PC-3 (cell line): ENCODE measurements at regions not wholly inside any gene's neighbourhood (a gene's known extent, or its start where the extent isn't known, plus 50 kb on each side); places are given as distances from the start of the nearest gene placed in this dataset.

Source experiments
- ATAC-seq: fragments of 200-7000 bp; cut with Tn5 transposase; 2 replicates; pipeline ENCODE4 v1.9.1; 2020; ENCODE audit warnings: mild to moderate bottlenecking, moderate library complexity
- BruUV-seq: library from RNA; stranded (reverse); fragments of 400-500 nt; replicated peaks from 2 replicates; lab custom pipeline; 2021; lab: Mats Ljungman, UMichigan
- CTCF ChIA-PET: fragments of 300-600 bp; sonication (Branson Sonifier 250); formaldehyde crosslinking; loops from one replicate; lab custom pipeline; 2022; ENCODE audit warnings: antibody characterized with exemption; lab: Charles Lee
- POLR2A ChIA-PET: fragments of 300-600 bp; sonication (Branson Sonifier 250); formaldehyde crosslinking; loops from one replicate; lab custom pipeline; 2022; ENCODE audit warnings: antibody characterized with exemption; ENCODE audit not compliant: unreplicated experiment; lab: Charles Lee
- DNase-seq: peaks from one replicate; pipeline ENCODE4 v3.0.0-alpha.2; 2015
- H2AFZ ChIP-seq: fragments of 300-600 bp; sonication (generic); 2 replicates; pipeline ENCODE4 v1.6.0; 2016; ENCODE audit warnings: antibody characterized with exemption, low read length
- H3F3A ChIP-seq: fragments of 300-600 bp; sonication (generic); one replicate; pipeline ENCODE4 v1.6.0; 2017; ENCODE audit warnings: antibody characterized with exemption, low read length, control low read depth, mild to moderate bottlenecking; ENCODE audit not compliant: unreplicated experiment
- H3K27ac ChIP-seq: fragments of 300-600 bp; sonication (generic); 2 replicates; pipeline ENCODE4 v1.5.1; 2016; ENCODE audit warnings: mild to moderate bottlenecking, low read length
- H3K27me3 ChIP-seq: fragments of 300-600 bp; sonication (generic); 2 replicates; pipeline ENCODE4 v1.6.1; 2016; ENCODE audit warnings: low read length, mixed read lengths
- H3K36me3 ChIP-seq: fragments of 300-600 bp; sonication (generic); 2 replicates; pipeline ENCODE4 v1.6.1; 2016; ENCODE audit warnings: low read depth, mixed run types, low read length, mixed read lengths
- H3K4me1 ChIP-seq: fragments of 300-600 bp; sonication (generic); 2 replicates; pipeline ENCODE4 v1.5.1; 2016; ENCODE audit warnings: low read length; ENCODE audit not compliant: insufficient read depth
- H3K4me2 ChIP-seq: fragments of 300-600 bp; sonication (generic); 2 replicates; pipeline ENCODE4 v1.6.0; 2016; ENCODE audit warnings: low read length
- H3K4me3 ChIP-seq: fragments of 300-600 bp; sonication (generic); 2 replicates; pipeline ENCODE4 v1.5.1; 2016; ENCODE audit warnings: mild to moderate bottlenecking, low read length, mixed read lengths
- H3K79me2 ChIP-seq: fragments of 300-600 bp; sonication (generic); 2 replicates; pipeline ENCODE4 v1.6.1; 2017; ENCODE audit warnings: low read length, mixed read lengths
- H3K9ac ChIP-seq: fragments of 300-600 bp; sonication (generic); 2 replicates; pipeline ENCODE4 v1.6.0; 2016; ENCODE audit warnings: mild to moderate bottlenecking, low read length
- H3K9me2 ChIP-seq: fragments of 300-600 bp; sonication (generic); replicated peaks from 2 replicates; pipeline ENCODE4 v1.6.1; 2016; ENCODE audit warnings: mixed run types, low read length, mixed read lengths
- H3K9me3 ChIP-seq: fragments of 300-600 bp; sonication (generic); 2 replicates; pipeline ENCODE4 v1.6.1; 2016; ENCODE audit warnings: low read length, mixed read lengths
- H4K20me1 ChIP-seq: fragments of 300-600 bp; sonication (generic); 2 replicates; pipeline ENCODE4 v1.6.1; 2016; ENCODE audit warnings: low read length, mixed read lengths
- CTCF ChIP-seq: fragments of 300-600 bp; sonication (generic); conservative IDR thresholded peaks from 2 replicates; pipeline ENCODE4 v1.5.1; 2017; ENCODE audit warnings: antibody characterized with exemption, low read depth, mild to moderate bottlenecking, low read length
- EZH2 ChIP-seq: fragments of 300-600 bp; sonication (generic); IDR thresholded peaks from one replicate; pipeline ENCODE4 v1.6.1; 2017; ENCODE audit warnings: antibody characterized with exemption, mild to moderate bottlenecking, low read length; ENCODE audit not compliant: unreplicated experiment
- EZH2phosphoT487 ChIP-seq: fragments of 300-600 bp; sonication (generic); IDR thresholded peaks from 2 replicates; pipeline ENCODE4 v1.6.1; 2018; ENCODE audit warnings: mild to moderate bottlenecking, antibody characterized with exemption, low read length, borderline replicate concordance
- intact Hi-C: fragments of 100-400 bp; cut with micrococcal nuclease; formaldehyde crosslinking; loops from 2 replicates; pipeline ENCODE4 v1.9.0; 2023

- intact Hi-C loops: no loop called here
- TF ChIP-seq CTCF: no peak
- TF ChIP-seq EZH2phosphoT487: no peak
- TF ChIP-seq EZH2: no peak
- H3K79me2 ChIP-seq: no peaks in the 10 kb centered on the region
- CTCF ChIA-PET: interaction anchor here (0.9 kb wide), 1 partner anchor 87 kb away, joined by 4 read pairs; no protein-coding TSS in a partner anchor
- no peaks in the 10 kb centered on the region for H4K20me1 ChIP-seq
- no peak overlapping the region for H3K9ac ChIP-seq
- H3F3A ChIP-seq: peaks cover 4% of the 10 kb centered on the region
- ATAC-seq (peak; percentile 77), DNase-seq (peak; percentile 71)
- no peaks in the 10 kb centered on the region for H3K27me3 ChIP-seq
- H3K4me3 ChIP-seq: no peak overlapping the region
- H3K4me2 ChIP-seq: peak overlapping the region; percentile 27
- TSS peak; percentile 45 for BruUV-seq
- no peaks in the 10 kb centered on the region for H3K9me3 ChIP-seq
- peak overlapping the region; percentile 45 for H2AFZ ChIP-seq
- H3K27ac ChIP-seq: peak overlapping the region; percentile 3; the same call in 1 of the 2 replicates
- no peaks in the 10 kb centered on the region for H3K9me2 ChIP-seq
- POLR2A ChIA-PET: no interaction called here
- H3K4me1 ChIP-seq: peaks cover 46% of the 10 kb centered on the region
- H3K36me3 ChIP-seq: no peaks in the 10 kb centered on the region
These were observed 66.3 kb upstream of the NCOR2 start for GRCh38 chr12:124633365-124634362.

GRCh38 chr12:124632519-124632984 lies 65.1 kb upstream of the NCOR2 start:
- no peak overlapping the region for H3K4me2 ChIP-seq
- H3K9me3 ChIP-seq: no peaks in the 10 kb centered on the region
- TF ChIP-seq CTCF (no peak), EZH2 (no peak)
- BruUV-seq: no TSS peak
- H3K27me3 ChIP-seq: no peaks in the 10 kb centered on the region
- peaks cover 39% of the 10 kb centered on the region for H3K4me1 ChIP-seq
- no peak overlapping the region for H3K4me3 ChIP-seq
- H3K79me2 ChIP-seq: no peaks in the 10 kb centered on the region
- no peak for DNase-seq
- no peak; the same call in 1 of the 2 replicates for ATAC-seq
- H4K20me1 ChIP-seq: no peaks in the 10 kb centered on the region
- intact Hi-C loops: no loop called here
- H3K9ac ChIP-seq: no peak overlapping the region
- POLR2A ChIA-PET: interaction anchor here (0.5 kb wide), 1 partner anchor 822 kb away, joined by 3 read pairs; no protein-coding TSS in a partner anchor
- H2AFZ ChIP-seq: no peak overlapping the region
- CTCF ChIA-PET: no interaction called here
- peaks cover 4% of the 10 kb centered on the region for H3F3A ChIP-seq
- no peaks in the 10 kb centered on the region for H3K9me2 ChIP-seq
- no peak overlapping the region for H3K27ac ChIP-seq
- no peaks in the 10 kb centered on the region for H3K36me3 ChIP-seq
